H9 (cell line): ENCODE measurements at regions not wholly inside any gene's neighbourhood (a gene's known extent, or its start where the extent isn't known, plus 50 kb on each side); places are given as distances from the start of the nearest gene placed in this dataset.

Experiments used
- DNase-seq: peaks from one replicate; pipeline ENCODE4 v3.0.0-alpha.2; 2017
- H2AFZ ChIP-seq: one replicate; pipeline ENCODE4 v1.6.1; 2013; ENCODE audit warnings: mild to moderate bottlenecking, low read length, control low read depth, moderate library complexity
- H2AK5ac ChIP-seq: 2 replicates; pipeline ENCODE4 v1.6.1; 2013; ENCODE audit warnings: low read length, control low read depth, mixed read lengths; ENCODE audit not compliant: insufficient read length
- H2BK120ac ChIP-seq: one replicate; pipeline ENCODE4 v1.6.1; 2013; ENCODE audit warnings: low read depth, mild to moderate bottlenecking, low read length, control low read depth, inconsistent platforms; ENCODE audit not compliant: poor library complexity, severe bottlenecking
- H2BK12ac ChIP-seq: 2 replicates; pipeline ENCODE4 v1.6.1; 2013; ENCODE audit warnings: low read length, control low read depth, mixed read lengths, low read depth; ENCODE audit not compliant: insufficient read length
- H2BK15ac ChIP-seq: 2 replicates; pipeline ENCODE4 v1.6.1; 2013; ENCODE audit warnings: low read depth, low read length, control low read depth
- H2BK20ac ChIP-seq: one replicate; pipeline ENCODE4 v1.6.1; 2013; ENCODE audit warnings: low read depth, mild to moderate bottlenecking, low read length, control low read depth, inconsistent platforms; ENCODE audit not compliant: poor library complexity, severe bottlenecking
- H2BK5ac ChIP-seq: 2 replicates; pipeline ENCODE4 v1.6.1; 2013; ENCODE audit warnings: low read length, control low read depth, mixed read lengths; ENCODE audit not compliant: insufficient read length
- H3K14ac ChIP-seq: 2 replicates; pipeline ENCODE4 v1.6.1; 2013; ENCODE audit warnings: low read length, control low read depth; ENCODE audit not compliant: insufficient read depth
- H3K18ac ChIP-seq: 2 replicates; pipeline ENCODE4 v1.6.1; 2013; ENCODE audit warnings: low read depth, mild to moderate bottlenecking, mixed read lengths, low read length, control low read depth; ENCODE audit not compliant: insufficient read length
- H3K23ac ChIP-seq: 2 replicates; pipeline ENCODE4 v1.6.1; 2013; ENCODE audit warnings: low read length, control low read depth, mixed read lengths, low read depth; ENCODE audit not compliant: insufficient read length
- H3K23me2 ChIP-seq: 2 replicates; pipeline ENCODE4 v1.6.1; 2013; ENCODE audit warnings: low read depth, mild to moderate bottlenecking, mixed read lengths, low read length, control low read depth; ENCODE audit not compliant: insufficient read length, poor library complexity, severe bottlenecking
- H3K27ac ChIP-seq: 2 replicates; pipeline ENCODE4 v1.5.1; 2013; ENCODE audit warnings: low read length, control low read depth, mixed read lengths, low read depth; ENCODE audit not compliant: insufficient read length
- H3K27me3 ChIP-seq: 2 replicates; pipeline ENCODE4 v1.6.1; 2013; ENCODE audit warnings: low read length, control low read depth, inconsistent platforms; ENCODE audit not compliant: insufficient read depth
- H3K4ac ChIP-seq: 2 replicates; pipeline ENCODE4 v1.6.1; 2013; ENCODE audit warnings: low read depth, mild to moderate bottlenecking, control low read depth, inconsistent platforms, low read length, moderate library complexity
- H3K4me1 ChIP-seq: 2 replicates; pipeline ENCODE4 v1.6.1; 2013; ENCODE audit warnings: low read length, control low read depth, inconsistent platforms; ENCODE audit not compliant: insufficient read depth
- H3K4me2 ChIP-seq: 2 replicates; pipeline ENCODE4 v1.6.1; 2013; ENCODE audit warnings: low read length, control low read depth, mixed read lengths; ENCODE audit not compliant: insufficient read length, insufficient read depth
- H3K56ac ChIP-seq: 2 replicates; pipeline ENCODE4 v1.6.1; 2013; ENCODE audit warnings: low read depth, mild to moderate bottlenecking, mixed read lengths, low read length, control low read depth; ENCODE audit not compliant: insufficient read length
- H3K79me1 ChIP-seq: 2 replicates; pipeline ENCODE4 v1.6.1; 2013; ENCODE audit warnings: low read depth, mild to moderate bottlenecking, moderate library complexity, low read length, control low read depth, inconsistent platforms; ENCODE audit not compliant: insufficient read depth, poor library complexity, severe bottlenecking
- H3K79me2 ChIP-seq: 2 replicates; pipeline ENCODE4 v1.6.1; 2013; ENCODE audit warnings: low read length, control low read depth, inconsistent platforms; ENCODE audit not compliant: insufficient read depth
- H3K9ac ChIP-seq: 2 replicates; pipeline ENCODE4 v1.6.1; 2013; ENCODE audit warnings: low read length, control low read depth, mixed read lengths; ENCODE audit not compliant: insufficient read length; ENCODE audit errors: extremely low read depth
- H3K9me3 ChIP-seq: one replicate; pipeline ENCODE4 v1.6.1; 2013; ENCODE audit warnings: low read depth, low read length, inconsistent platforms; ENCODE audit not compliant: control insufficient read depth
- H3T11ph ChIP-seq: one replicate; pipeline ENCODE4 v1.6.1; 2013; ENCODE audit warnings: mild to moderate bottlenecking, low read length, control low read depth, inconsistent platforms
- H4K20me1 ChIP-seq: one replicate; pipeline ENCODE4 v1.6.1; 2013; ENCODE audit not compliant: control insufficient read depth, insufficient read length, insufficient read depth
- H4K5ac ChIP-seq: 2 replicates; pipeline ENCODE4 v1.6.1; 2013; ENCODE audit warnings: low read depth, mild to moderate bottlenecking, mixed read lengths, low read length, control low read depth; ENCODE audit not compliant: insufficient read length
- H4K8ac ChIP-seq: replicated peaks from 2 replicates; pipeline ENCODE4 v1.6.1; 2013; ENCODE audit warnings: low read length, control low read depth, mixed read lengths, low read depth; ENCODE audit not compliant: insufficient read length
- H4K91ac ChIP-seq: 2 replicates; pipeline ENCODE4 v1.6.1; 2013; ENCODE audit warnings: low read depth, mild to moderate bottlenecking, moderate library complexity, mixed read lengths, low read length, control low read depth; ENCODE audit not compliant: insufficient read length
- H3K27ac Mint-ChIP-seq, 3 experiments: 2 replicates in 2 of 3; 3 replicates in 1 of 3; pipeline ENCODE4 v1.8.0; 2020 to 2021; ENCODE audit warnings: mixed read lengths in 3 of 3, mild to moderate bottlenecking in 1 of 3, moderate library complexity in 1 of 3
- H3K27me3 Mint-ChIP-seq: 2 replicates; pipeline ENCODE4 v1.8.0; 2021; ENCODE audit warnings: low read depth, mild to moderate bottlenecking, moderate library complexity, mixed read lengths
- H3K36me3 Mint-ChIP-seq, 3 experiments: 2 replicates in 2 of 3; 3 replicates in 1 of 3; pipeline ENCODE4 v1.8.0; 2020 to 2021; ENCODE audit warnings: low read depth in 3 of 3, mixed read lengths in 3 of 3; ENCODE audit not compliant: insufficient read depth in 1 of 3
- H3K4me1 Mint-ChIP-seq, 2 experiments: 2 replicates each; pipeline ENCODE4 v1.8.0; 2020; ENCODE audit warnings: mixed read lengths in 2 of 2
- H3K4me3 Mint-ChIP-seq, 2 experiments: 2 replicates in 1 of 2; 3 replicates in 1 of 2; pipeline ENCODE4 v1.8.0; 2020 to 2021; ENCODE audit warnings: mild to moderate bottlenecking in 2 of 2, mixed read lengths in 2 of 2, moderate library complexity in 1 of 2
- H3K9me3 Mint-ChIP-seq, 2 experiments: 2 replicates in 1 of 2; 3 replicates in 1 of 2; pipeline ENCODE4 v1.8.0; 2020; ENCODE audit warnings: mild to moderate bottlenecking in 2 of 2, mixed read lengths in 2 of 2, moderate library complexity in 1 of 2
- CTCF ChIP-seq: fragments of 200-600 bp; sonication (generic); conservative IDR thresholded peaks from 3 replicates; pipeline ENCODE4 v1.8.0; 2021; ENCODE audit warnings: antibody characterized with exemption, mild to moderate bottlenecking
- WGBS: extraction: QIAGEN DNeasy Blood & Tissue Kit; methylation state at CpG from one replicate; pipeline ENCODE4 v1.1.7; 2013; ENCODE audit warnings: missing lambda C conversion rate, low lambda C conversion rate, mixed read lengths; ENCODE audit not compliant: insufficient read length; ENCODE audit errors: extremely low coverage; 5-methylcytosine and 5-hydroxymethylcytosine counted together

- H3K56ac ChIP-seq = no peak overlapping the region
- H3K23ac ChIP-seq = no peak overlapping the region
- no peak overlapping the region for H4K5ac ChIP-seq
- no peak overlapping the region for H2BK15ac ChIP-seq
- no peaks in the 10 kb centered on the region for H3K79me1 ChIP-seq
- no peak overlapping the region for H3K27ac ChIP-seq
- WGBS = no CpG with 5 or more reads among the region's 5 CpGs
- no peak for DNase-seq
- no peak overlapping the region for H3K4ac ChIP-seq
- no peak overlapping the region for H2BK12ac ChIP-seq
- H3K27me3 ChIP-seq = no peaks in the 10 kb centered on the region
- no peaks in the 10 kb centered on the region for H3K36me3 Mint-ChIP-seq
- H4K91ac ChIP-seq = no peak overlapping the region
- H3K9me3 ChIP-seq = no peaks in the 10 kb centered on the region
- no peak overlapping the region for H2AK5ac ChIP-seq
- no peak overlapping the region for H3T11ph ChIP-seq
- peaks cover 4% of the 10 kb centered on the region; the same call in 1 of the 2 replicates for H3K4me1 ChIP-seq
- H2BK20ac ChIP-seq = no peak overlapping the region
- H3K23me2 ChIP-seq = no peaks in the 10 kb centered on the region
- no peaks in the 10 kb centered on the region for H3K9me3 Mint-ChIP-seq
- no peak for TF ChIP-seq CTCF
- H3K18ac ChIP-seq = no peak overlapping the region
- H3K4me3 Mint-ChIP-seq = no peak overlapping the region
- H3K27ac Mint-ChIP-seq = no peak overlapping the region; a peak in 1 of 7 replicates
- H4K8ac ChIP-seq = no peak overlapping the region
- no peak overlapping the region for H3K4me2 ChIP-seq
- peaks cover 8 to 9% of the 10 kb centered on the region in 2 experiments for H3K4me1 Mint-ChIP-seq
- H3K79me2 ChIP-seq = no peaks in the 10 kb centered on the region
- no peaks in the 10 kb centered on the region for H4K20me1 ChIP-seq
- no peak overlapping the region for H3K9ac ChIP-seq
- no peak overlapping the region for H2BK5ac ChIP-seq
- H2BK120ac ChIP-seq = no peak overlapping the region
- H2AFZ ChIP-seq = no peak overlapping the region
- no peak overlapping the region for H3K14ac ChIP-seq
- H3K27me3 Mint-ChIP-seq = peaks cover 10% of the 10 kb centered on the region
These were observed 62.2 kb upstream of the ACAN start for GRCh38 chr15:88741046-88741445.
